Thymus (tissue), 11 donors: ENCODE measurements at regions not wholly inside any gene's neighbourhood (a gene's known extent, or its start where the extent isn't known, plus 50 kb on each side); places are given as distances from the start of the nearest gene placed in this dataset.
"Not testable (repeated sequence)": the region's sequence is repeated elsewhere in the genome, so short reads cannot be mapped to it uniquely, and the experiment has no call there.

Experiments
- DNase-seq, 9 donors: peaks; one replicate each; pipeline ENCODE4 v3.0.0-alpha.2; 2013; ENCODE audit warnings: low spot score in 9 of 9, low read depth in 6 of 9, missing footprints in 1 of 9
- H3K27ac ChIP-seq, 2 donors: one replicate each; pipeline ENCODE4 v1.5.1; 2013; ENCODE audit warnings: control low read depth in 1 of 2, low read depth in 1 of 2, low read length in 1 of 2, mild to moderate bottlenecking in 1 of 2, moderate library complexity in 1 of 2
- H3K27me3 ChIP-seq, 2 donors: one replicate each; pipeline ENCODE4 v1.5.1; 2013; ENCODE audit warnings: low read length in 1 of 2; ENCODE audit not compliant: control insufficient read depth in 2 of 2, insufficient read depth in 1 of 2
- H3K36me3 ChIP-seq, 2 donors: one replicate each; pipeline ENCODE4 v1.5.1; 2013; ENCODE audit warnings: low read length in 1 of 2, mild to moderate bottlenecking in 1 of 2, moderate library complexity in 1 of 2; ENCODE audit not compliant: control insufficient read depth in 2 of 2, insufficient read depth in 2 of 2
- H3K4me1 ChIP-seq, 2 donors: one replicate each; pipeline ENCODE4 v1.5.1; 2013; ENCODE audit warnings: low read length in 2 of 2; ENCODE audit not compliant: control insufficient read depth in 2 of 2, insufficient read depth in 2 of 2
- H3K4me3 ChIP-seq, 2 donors: one replicate each; pipeline ENCODE4 v1.5.1; 2013; ENCODE audit warnings: low read length in 2 of 2, control low read depth in 1 of 2, mild to moderate bottlenecking in 1 of 2
- H3K9me3 ChIP-seq, 2 donors: one replicate each; pipeline ENCODE4 v1.5.1; 2013; ENCODE audit warnings: low read length in 1 of 2, mild to moderate bottlenecking in 1 of 2; ENCODE audit not compliant: control insufficient read depth in 2 of 2, insufficient read depth in 1 of 2
- WGBS: extraction: QIAGEN DNeasy Blood & Tissue Kit; methylation state at CpG from one replicate; pipeline ENCODE4 v1.1.7; 2013; 5-methylcytosine and 5-hydroxymethylcytosine counted together
- donor health status: healthy.

DNA sequence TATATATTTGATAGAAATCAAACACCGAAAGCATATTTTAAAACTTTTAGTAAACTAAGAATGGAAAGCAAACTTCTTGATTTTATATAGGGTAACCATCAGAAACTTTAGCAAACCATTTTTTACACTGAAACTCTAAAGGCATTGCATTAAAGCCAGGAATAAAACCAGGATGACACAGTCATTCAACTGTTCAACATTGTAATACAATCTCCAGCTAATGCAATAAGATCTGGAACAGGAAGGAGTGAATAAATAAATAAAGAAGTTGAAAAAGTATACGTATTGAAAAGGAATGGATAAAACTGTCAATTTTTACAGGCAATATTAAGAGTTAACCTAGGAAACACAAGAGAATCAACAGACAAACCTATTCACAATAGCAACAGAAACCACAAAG is 181.9 kb upstream of the TTC14 start:
- 94% methylated on average over 2 of the region's 2 CpGs for WGBS
- Histone ChIP-seq H3K36me3 (no peaks in the 10 kb centered on the region), H3K27ac (no peak overlapping the region), H3K4me3 (no peak overlapping the region), H3K27me3 (no peaks in the 10 kb centered on the region), H3K9me3 (no peaks in the 10 kb centered on the region), H3K4me1 (no peaks in the 10 kb centered on the region)
- DNase-seq: no peak

DNA sequence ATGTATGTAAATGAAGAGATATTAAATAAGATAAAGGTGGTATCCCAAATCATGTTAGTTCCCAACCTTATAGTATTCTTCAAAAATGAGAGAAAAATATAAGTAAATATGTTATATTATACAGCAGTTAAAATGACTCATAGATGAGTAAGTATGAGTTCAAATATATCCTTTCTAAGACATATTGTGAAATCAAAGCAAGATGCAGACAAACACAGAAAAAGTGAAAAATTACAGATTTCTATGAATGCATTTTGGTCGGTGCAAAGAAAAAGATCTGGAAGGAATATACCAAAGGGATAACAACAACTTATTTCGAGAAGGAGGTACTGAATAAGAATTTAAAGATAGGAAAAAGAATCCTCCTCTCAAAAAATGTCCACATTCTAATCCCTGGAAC is 181.2 kb upstream of the TTC14 start:
- WGBS: 86% methylated on average over 2 of the region's 2 CpGs
- H3K27ac ChIP-seq: no peak overlapping the region
- H3K36me3 ChIP-seq: no peaks in the 10 kb centered on the region
- no peaks in the 10 kb centered on the region for H3K27me3 ChIP-seq
- no peak for DNase-seq
- H3K4me3 ChIP-seq: no peak overlapping the region
- H3K9me3 ChIP-seq: no peaks in the 10 kb centered on the region
- no peaks in the 10 kb centered on the region for H3K4me1 ChIP-seq

DNA sequence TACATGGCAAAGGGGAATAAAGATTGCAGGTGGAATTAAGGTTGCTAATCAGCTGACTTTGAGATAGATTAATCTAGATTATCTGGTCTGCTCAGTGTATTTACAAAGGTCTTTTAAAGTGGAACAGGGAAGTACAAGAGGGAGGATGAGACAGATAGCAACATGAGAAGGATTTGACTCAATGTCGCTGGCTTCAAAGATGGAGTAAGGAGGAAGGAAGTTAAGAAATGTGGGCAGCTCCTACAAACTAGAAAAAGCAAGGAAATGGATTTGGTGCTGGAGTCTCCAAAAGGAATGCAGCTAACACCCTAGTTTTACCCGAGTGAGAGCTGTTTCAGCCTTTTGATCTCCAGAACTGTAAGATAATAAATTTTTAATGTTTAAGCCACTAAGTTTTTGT is 180.7 kb upstream of the TTC14 start:
- WGBS: 48% methylated on average over 2 of the region's 2 CpGs
- no peaks in the 10 kb centered on the region for H3K27me3 ChIP-seq
- H3K36me3 ChIP-seq: no peaks in the 10 kb centered on the region
- DNase-seq: no peak
- H3K27ac ChIP-seq: no peak overlapping the region
- H3K9me3 ChIP-seq: no peaks in the 10 kb centered on the region
- no peak overlapping the region for H3K4me3 ChIP-seq
- H3K4me1 ChIP-seq: no peaks in the 10 kb centered on the region

GRCh38 chr3:180421721-180422120 is 180.2 kb upstream of the TTC14 start:
- H3K9me3 ChIP-seq: no peaks in the 10 kb centered on the region
- H3K27me3 ChIP-seq: no peaks in the 10 kb centered on the region
- no peaks in the 10 kb centered on the region for H3K4me1 ChIP-seq
- 97% methylated on average over 1 of the region's 1 CpG for WGBS
- no peak for DNase-seq
- H3K36me3 ChIP-seq: no peaks in the 10 kb centered on the region
- H3K27ac ChIP-seq: no peak overlapping the region
- H3K4me3 ChIP-seq: no peak overlapping the region

GRCh38 chr3:180424305-180424704 is 177.7 kb upstream of the TTC14 start:
- not testable (repeated sequence) for H3K27me3 ChIP-seq, H3K4me3 ChIP-seq, H3K4me1 ChIP-seq, H3K27ac ChIP-seq, DNase-seq, H3K36me3 ChIP-seq, H3K9me3 ChIP-seq
- 87% methylated on average over 4 of the region's 4 CpGs for WGBS

DNA sequence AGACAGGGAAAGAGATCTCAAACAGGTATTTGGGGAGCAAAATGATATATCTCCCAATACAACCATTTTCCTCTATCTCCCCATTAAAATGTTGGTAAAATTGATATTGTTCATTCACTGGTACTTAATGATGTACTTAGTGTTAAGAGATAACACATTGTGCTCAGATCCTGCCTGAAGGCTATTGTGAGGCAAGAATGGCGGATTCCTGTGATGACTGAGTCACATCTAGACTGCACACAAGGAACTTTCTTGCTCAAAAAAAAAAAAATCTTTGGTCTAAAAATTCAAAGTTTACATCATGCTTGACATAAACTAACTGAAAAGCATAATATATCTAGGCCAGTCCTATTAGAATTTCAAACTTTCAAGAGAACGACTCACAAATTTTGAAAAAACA is 171.1 kb upstream of the TTC14 start:
- no peak overlapping the region for H3K27ac ChIP-seq
- no peaks in the 10 kb centered on the region for H3K36me3 ChIP-seq
- no peak overlapping the region for H3K4me3 ChIP-seq
- DNase-seq: no peak
- 90% methylated on average over 2 of the region's 2 CpGs for WGBS
- H3K27me3 ChIP-seq: no peaks in the 10 kb centered on the region
- no peaks in the 10 kb centered on the region for H3K9me3 ChIP-seq
- no peaks in the 10 kb centered on the region for H3K4me1 ChIP-seq

DNA sequence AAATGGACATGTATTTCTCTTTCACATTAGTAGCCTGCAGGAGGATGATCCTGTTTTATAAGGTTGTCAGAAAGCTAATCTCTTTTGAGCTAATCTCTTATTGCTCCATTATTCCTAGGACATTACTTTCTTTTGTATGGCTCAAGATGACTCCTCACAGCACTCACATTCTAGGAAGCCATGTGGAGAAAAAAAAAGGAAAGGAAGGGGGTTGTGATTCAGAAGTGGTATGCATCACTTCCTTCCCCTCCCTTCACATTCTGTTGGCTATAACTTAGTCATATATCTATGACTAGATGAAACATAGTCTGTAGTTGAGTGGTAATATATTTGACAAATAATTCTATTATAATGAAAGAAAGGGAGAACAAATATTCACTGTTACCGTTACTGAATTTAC is 168.8 kb upstream of the TTC14 start:
- no peaks in the 10 kb centered on the region for H3K27me3 ChIP-seq
- no peaks in the 10 kb centered on the region for H3K4me1 ChIP-seq
- H3K36me3 ChIP-seq: no peaks in the 10 kb centered on the region
- no peaks in the 10 kb centered on the region for H3K9me3 ChIP-seq
- no peak overlapping the region for H3K4me3 ChIP-seq
- H3K27ac ChIP-seq: no peak overlapping the region
- 99% methylated on average over 1 of the region's 1 CpG for WGBS
- no peak for DNase-seq

DNA sequence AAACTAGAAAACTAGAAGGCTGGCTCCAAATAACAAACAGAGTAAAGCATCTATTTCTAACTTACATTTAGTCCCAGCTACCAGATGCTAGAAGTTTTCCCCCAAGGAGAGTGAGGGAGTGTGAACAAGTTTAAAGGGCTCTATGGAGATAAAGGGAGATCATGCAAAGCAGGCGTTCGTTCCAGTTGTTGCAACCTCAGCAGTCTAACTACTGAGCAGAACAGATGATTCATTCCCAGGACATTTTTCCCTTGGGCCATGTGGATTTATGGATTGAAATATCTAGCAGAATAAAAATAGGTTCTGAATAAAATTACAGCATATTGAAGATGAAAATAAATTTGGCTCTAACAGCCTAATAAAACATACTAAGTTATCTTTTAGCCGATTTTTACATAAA is 154.8 kb upstream of the TTC14 start:
- Histone ChIP-seq H3K36me3 (no peaks in the 10 kb centered on the region), H3K4me3 (no peak overlapping the region), H3K4me1 (no peaks in the 10 kb centered on the region), H3K9me3 (no peaks in the 10 kb centered on the region), H3K27ac (no peak overlapping the region), H3K27me3 (no peaks in the 10 kb centered on the region)
- WGBS: 95% methylated on average over 3 of the region's 3 CpGs
- DNase-seq: no peak

GRCh38 chr3:180448407-180448806 is 153.6 kb upstream of the TTC14 start:
- WGBS: 91% methylated on average over 17 of the region's 17 CpGs
- H3K4me3 ChIP-seq, H3K36me3 ChIP-seq, H3K9me3 ChIP-seq, H3K27ac ChIP-seq, H3K27me3 ChIP-seq, H3K4me1 ChIP-seq, DNase-seq: not testable (repeated sequence)

DNA sequence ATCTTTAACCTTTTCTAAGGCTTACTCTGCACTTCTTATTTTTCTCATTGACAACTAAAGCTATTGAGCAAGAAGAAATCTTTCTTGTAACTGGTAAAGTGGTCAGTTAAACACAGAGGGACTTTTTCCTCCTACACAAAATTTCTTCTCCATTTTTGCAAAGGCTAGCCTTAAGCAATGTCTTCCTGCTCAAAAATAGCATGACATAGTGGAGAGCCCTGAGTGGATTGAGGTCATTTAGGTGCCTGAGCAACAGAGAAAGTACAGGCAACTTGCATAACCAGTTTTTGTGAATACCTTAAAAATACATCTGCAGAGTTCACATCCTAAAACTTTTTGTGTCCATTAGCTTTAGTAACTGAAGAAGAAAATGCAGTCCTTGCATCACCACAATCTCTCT is 144.7 kb upstream of the TTC14 start:
- no peaks in the 10 kb centered on the region for H3K36me3 ChIP-seq
- H3K27me3 ChIP-seq: no peaks in the 10 kb centered on the region
- DNase-seq: no peak
- no peak overlapping the region for H3K27ac ChIP-seq
- H3K4me1 ChIP-seq: no peaks in the 10 kb centered on the region
- no peak overlapping the region for H3K4me3 ChIP-seq
- H3K9me3 ChIP-seq: peaks cover 0 to 4% of the 10 kb centered on the region in 2 donors
